Tibial artery (tissue), 4 donors: ENCODE measurements at regions not wholly inside any gene's neighbourhood (a gene's known extent, or its start where the extent isn't known, plus 50 kb on each side); places are given as distances from the start of the nearest gene placed in this dataset.
"Not testable (repeated sequence)": the region's sequence is repeated elsewhere in the genome, so short reads cannot be mapped to it uniquely, and the experiment has no call there.

ENCODE experiments used
- DNase-seq, 2 donors: peaks; one replicate each; pipeline ENCODE4 v3.0.0-alpha.2; 2019
- H3K27ac ChIP-seq, 2 donors: fragments of 200-600 bp; sonication (generic) in 1 of 2; 1 replicate in 1 of 2; 2 replicates in 1 of 2; pipeline ENCODE4 v1.5.1; 2018 to 2019; ENCODE audit warnings: mild to moderate bottlenecking in 1 of 2
- H3K27me3 ChIP-seq, 2 donors: fragments of 200-600 bp; sonication (generic) in 1 of 2; one replicate each; pipeline versions ENCODE4 v1.5.1 to v1.6.0; 2016 to 2019
- H3K36me3 ChIP-seq, 3 donors: fragments of 200-600 bp; sonication (generic) in 2 of 3; one replicate each; pipeline ENCODE4 v1.5.1; 2016 to 2019; ENCODE audit warnings: mild to moderate bottlenecking in 2 of 3
- H3K4me1 ChIP-seq, 4 donors: fragments of 200-600 bp; sonication (generic) in 2 of 4; 1 replicate in 3 of 4; 2 replicates in 1 of 4; pipeline ENCODE4 v1.5.1; 2016 to 2019
- H3K4me3 ChIP-seq, 2 donors: fragments of 200-600 bp; sonication (generic) in 1 of 2; 1 replicate in 1 of 2; 2 replicates in 1 of 2; pipeline ENCODE4 v1.5.1; 2018 to 2019; ENCODE audit warnings: mild to moderate bottlenecking in 2 of 2
- H3K9me3 ChIP-seq, 3 donors: fragments of 200-600 bp; sonication (generic) in 1 of 3; one replicate each; pipeline ENCODE4 v1.5.1; 2016 to 2019
- intact Hi-C: fragments of 100-400 bp; cut with DNase I; formaldehyde crosslinking; loops from one replicate; pipeline ENCODE4 v1.15.0; 2023; ENCODE audit warnings: low total_unique reads
- TF ChIP-seq, protein P1 (sequence below), 2 experiments: fragments of 200-600 bp in 1 of 2; fragments of 450-650 bp in 1 of 2; IDR thresholded peaks; one replicate each; pipeline ENCODE4 v1.5.1; 2017 to 2019; ENCODE audit warnings: antibody characterized with exemption in 2 of 2, mild to moderate bottlenecking in 1 of 2, moderate library complexity in 1 of 2

DNA sequence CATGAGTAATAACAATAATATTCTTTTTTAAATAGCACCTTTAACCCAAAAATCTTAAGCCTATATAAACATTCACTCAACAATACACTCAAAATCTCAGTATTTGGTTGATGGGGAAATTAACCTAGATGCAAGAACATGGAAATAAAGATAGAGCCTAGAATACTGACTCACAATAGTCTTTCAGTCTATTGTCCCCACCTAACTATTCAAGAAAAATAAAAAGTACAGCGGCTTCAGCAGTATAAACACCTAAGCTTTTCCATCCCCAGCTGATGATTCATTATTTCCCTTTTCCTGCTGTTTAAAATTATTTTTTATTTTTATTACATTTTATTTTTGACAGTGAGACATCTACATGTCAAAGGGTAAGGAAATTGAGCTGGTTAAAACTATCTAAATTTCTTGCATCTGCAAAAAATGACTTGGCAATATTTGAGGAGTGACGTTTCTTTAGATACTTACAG, 201.4 kb downstream of the FZD1 start:
- Histone ChIP-seq H3K4me1 (peaks cover 0 to 82% (median 26%) of the 10 kb centered on the region in 4 donors), H3K27me3 (no peaks in the 10 kb centered on the region), H3K9me3 (no peaks in the 10 kb centered on the region), H3K4me3 (no peak overlapping the region), H3K36me3 (no peaks in the 10 kb centered on the region), H3K27ac (peak overlapping the region; percentile 23 to 60)
- intact Hi-C loops = no loop called here
- no peak for DNase-seq
- TF ChIP-seq, protein P1, sequence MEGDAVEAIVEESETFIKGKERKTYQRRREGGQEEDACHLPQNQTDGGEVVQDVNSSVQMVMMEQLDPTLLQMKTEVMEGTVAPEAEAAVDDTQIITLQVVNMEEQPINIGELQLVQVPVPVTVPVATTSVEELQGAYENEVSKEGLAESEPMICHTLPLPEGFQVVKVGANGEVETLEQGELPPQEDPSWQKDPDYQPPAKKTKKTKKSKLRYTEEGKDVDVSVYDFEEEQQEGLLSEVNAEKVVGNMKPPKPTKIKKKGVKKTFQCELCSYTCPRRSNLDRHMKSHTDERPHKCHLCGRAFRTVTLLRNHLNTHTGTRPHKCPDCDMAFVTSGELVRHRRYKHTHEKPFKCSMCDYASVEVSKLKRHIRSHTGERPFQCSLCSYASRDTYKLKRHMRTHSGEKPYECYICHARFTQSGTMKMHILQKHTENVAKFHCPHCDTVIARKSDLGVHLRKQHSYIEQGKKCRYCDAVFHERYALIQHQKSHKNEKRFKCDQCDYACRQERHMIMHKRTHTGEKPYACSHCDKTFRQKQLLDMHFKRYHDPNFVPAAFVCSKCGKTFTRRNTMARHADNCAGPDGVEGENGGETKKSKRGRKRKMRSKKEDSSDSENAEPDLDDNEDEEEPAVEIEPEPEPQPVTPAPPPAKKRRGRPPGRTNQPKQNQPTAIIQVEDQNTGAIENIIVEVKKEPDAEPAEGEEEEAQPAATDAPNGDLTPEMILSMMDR (IDR thresholded peaks at IDR 0.05) = no peak

DNA sequence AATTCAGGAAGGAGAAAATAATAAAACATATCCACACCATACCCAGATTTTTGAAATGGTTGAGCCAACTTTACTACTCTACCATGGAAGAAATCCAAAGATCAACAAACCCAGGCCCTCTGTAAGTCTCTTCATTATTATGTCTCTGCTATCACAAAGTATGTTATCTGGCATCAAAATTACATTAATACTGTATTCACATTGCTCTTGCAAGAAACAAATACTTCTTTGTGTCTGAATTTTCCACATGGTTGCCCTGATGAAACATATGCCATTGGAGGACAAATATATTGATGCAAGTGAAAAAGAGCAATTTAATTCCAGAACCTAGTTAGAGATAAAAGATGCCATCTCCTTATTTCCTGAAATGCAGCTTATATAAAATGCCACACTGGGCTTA, 204.0 kb downstream of the FZD1 start:
- Histone ChIP-seq H3K4me1 (peaks cover 0 to 56% (median 15%) of the 10 kb centered on the region in 4 donors), H3K9me3 (peaks cover 0 to 7% (median 0%) of the 10 kb centered on the region in 3 donors), H3K27me3 (no peaks in the 10 kb centered on the region), H3K27ac (no peak overlapping the region), H3K36me3 (no peaks in the 10 kb centered on the region), H3K4me3 (no peak overlapping the region)
- TF ChIP-seq, protein P1 (IDR thresholded peaks at IDR 0.05) = no peak
- DNase-seq = no peak
- intact Hi-C loops = no loop called here

DNA sequence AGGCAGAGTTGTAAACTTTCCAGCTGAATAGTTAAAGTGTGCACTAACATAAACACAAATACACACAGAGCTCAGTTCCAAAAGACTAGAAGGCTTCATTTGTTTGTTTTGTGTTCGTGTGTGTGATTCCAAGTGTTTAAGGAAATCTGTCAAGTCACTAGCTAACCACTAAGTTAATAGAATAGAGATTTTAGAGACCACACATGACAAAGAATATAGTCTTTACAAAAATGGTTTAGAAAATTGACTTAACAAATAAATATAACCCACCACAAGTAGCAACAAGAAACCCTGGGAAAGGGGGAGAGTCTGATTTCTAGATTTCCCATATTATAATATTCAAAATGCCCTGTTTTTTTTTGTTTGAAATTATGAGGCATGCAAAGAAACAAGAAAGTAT, 209.4 kb downstream of the FZD1 start:
- Histone ChIP-seq H3K36me3 (no peaks in the 10 kb centered on the region), H3K27ac (no peak overlapping the region), H3K27me3 (no peaks in the 10 kb centered on the region), H3K9me3 (peaks cover 0 to 32% (median 3%) of the 10 kb centered on the region in 3 donors), H3K4me3 (no peak overlapping the region), H3K4me1 (peaks cover 0 to 17% (median 3%) of the 10 kb centered on the region in 4 donors)
- no peak for DNase-seq
- intact Hi-C loops = no loop called here
- TF ChIP-seq, protein P1 (IDR thresholded peaks at IDR 0.05) = no peak

DNA sequence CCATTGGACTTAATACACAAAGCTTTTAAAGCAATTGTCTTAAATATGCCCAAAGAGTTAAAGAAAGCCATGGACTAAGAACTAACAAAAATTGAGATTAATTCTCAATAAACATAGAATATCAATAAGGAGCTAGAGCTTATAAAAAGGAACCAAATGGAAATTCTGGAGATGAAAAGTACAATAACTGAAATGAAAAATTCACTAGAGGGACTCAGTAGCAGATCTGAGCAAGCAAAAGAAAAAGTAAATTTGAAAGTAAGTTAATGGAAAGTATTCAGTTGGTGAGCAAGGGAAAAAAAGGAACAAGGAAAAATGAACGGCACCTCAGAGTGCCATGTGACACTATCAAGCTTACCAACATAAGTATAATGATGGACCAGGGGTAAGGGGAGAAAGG, 209.8 kb downstream of the FZD1 start:
- no peaks in the 10 kb centered on the region for H3K27me3 ChIP-seq
- no peak for DNase-seq
- H3K4me3 ChIP-seq = no peak overlapping the region
- peaks cover 0 to 32% (median 3%) of the 10 kb centered on the region in 3 donors for H3K9me3 ChIP-seq
- intact Hi-C loops = no loop called here
- H3K27ac ChIP-seq = no peak overlapping the region
- H3K4me1 ChIP-seq = peaks cover 0 to 12% (median 0%) of the 10 kb centered on the region in 4 donors
- no peaks in the 10 kb centered on the region for H3K36me3 ChIP-seq
- TF ChIP-seq, protein P1 (IDR thresholded peaks at IDR 0.05) = no peak

DNA sequence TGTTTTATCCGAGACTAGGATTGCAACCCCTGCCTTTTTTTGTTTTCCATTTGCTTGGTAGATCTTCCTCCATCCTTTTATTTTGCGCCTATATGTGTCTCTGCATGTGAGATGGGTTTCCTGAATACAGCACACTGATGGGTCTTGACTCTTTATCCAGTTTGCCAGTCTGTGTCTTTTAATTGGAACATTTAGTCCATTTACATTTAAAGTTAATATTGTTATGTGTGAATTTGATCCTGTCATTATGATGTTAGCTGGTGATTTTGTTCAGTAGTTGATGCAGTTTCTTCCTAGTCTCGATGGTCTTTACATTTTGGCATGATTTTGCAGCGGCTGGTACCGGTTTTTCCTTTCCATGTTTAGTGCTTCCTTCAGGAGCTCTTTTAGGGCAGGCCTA, 216.2 kb downstream of the FZD1 start:
- H3K36me3 ChIP-seq, H3K9me3 ChIP-seq, intact Hi-C loops: not testable (repeated sequence)

DNA sequence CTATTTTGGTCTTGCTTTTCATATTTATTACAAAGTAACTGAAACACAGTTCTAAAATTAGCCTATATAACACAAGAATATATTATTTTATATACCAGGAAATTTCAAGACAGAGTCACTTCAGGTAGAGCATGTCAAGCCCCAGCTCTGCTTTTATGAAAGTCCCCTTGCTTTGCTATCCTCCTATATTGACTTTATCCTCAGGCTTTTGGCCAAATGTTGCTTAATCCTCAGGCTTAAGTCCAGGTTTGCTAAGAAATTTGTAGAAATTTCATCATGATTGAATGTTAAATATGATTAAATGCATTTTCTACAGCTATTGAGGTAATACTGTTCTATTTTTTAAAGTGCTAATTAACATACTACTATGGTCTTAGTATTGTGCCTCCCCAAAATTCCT, 227.6 kb downstream of the FZD1 start:
- no peaks in the 10 kb centered on the region for H3K36me3 ChIP-seq
- intact Hi-C loops = no loop called here

More for the DNA sequence above, 216.2 kb downstream of the FZD1 start:
- not testable (repeated sequence) for H3K27me3 ChIP-seq, H3K4me3 ChIP-seq, DNase-seq, H3K4me1 ChIP-seq, H3K27ac ChIP-seq

More for the DNA sequence above, 227.6 kb downstream of the FZD1 start:
- Histone ChIP-seq H3K27ac (no peak overlapping the region), H3K9me3 (no peaks in the 10 kb centered on the region), H3K4me3 (no peak overlapping the region), H3K27me3 (no peaks in the 10 kb centered on the region), H3K4me1 (no peaks in the 10 kb centered on the region)
- no peak for DNase-seq
- TF ChIP-seq, protein P1 (IDR thresholded peaks at IDR 0.05) = no peak
